HG02870 (cell line): ENCODE measurements at regions not wholly inside any gene's neighbourhood (a gene's known extent, or its start where the extent isn't known, plus 50 kb on each side); places are given as distances from the start of the nearest gene placed in this dataset.

Experiments used
- ATAC-seq: cut with Tn5 transposase; IDR thresholded peaks from one replicate; pipeline ENCODE4 v1.9.1; 2021; ENCODE audit warnings: mild to moderate bottlenecking, moderate library complexity; ENCODE audit not compliant: unreplicated experiment

GRCh38 chr7:54955296-54955695 is 63.5 kb upstream of the EGFR start:
- ATAC-seq, result no peak

- no peak for ATAC-seq
Measured at GRCh38 chr7:54955696-54956420, 63.0 kb upstream of the EGFR start.

- ATAC-seq, result no peak
Measured at GRCh38 chr7:54956865-54957264, 62.0 kb upstream of the EGFR start.

GRCh38 chr7:54960517-54960916 is 58.3 kb upstream of the EGFR start:
- no peak for ATAC-seq

- no peak for ATAC-seq
Measured at GRCh38 chr7:54961391-54961790, 57.4 kb upstream of the EGFR start.

- ATAC-seq, result no peak
Measured at GRCh38 chr7:54963155-54963554, 55.7 kb upstream of the EGFR start.

- ATAC-seq, result no peak
Measured at GRCh38 chr7:54964136-54964535, 54.7 kb upstream of the EGFR start.

- ATAC-seq, result no peak
Measured at GRCh38 chr7:54967377-54967776, 51.4 kb upstream of the EGFR start.

- ATAC-seq, result no peak
Measured at GRCh38 chr7:54968018-54968417, 50.8 kb upstream of the EGFR start.
